COLO668 (cell line): ENCODE measurements at regions not wholly inside any gene's neighbourhood (a gene's known extent, or its start where the extent isn't known, plus 50 kb on each side); places are given as distances from the start of the nearest gene placed in this dataset.

Source experiments
- DNase-seq: peaks from one replicate; lab custom pipeline; 2025; ENCODE audit not compliant: unreplicated experiment; lab: John Stamatoyannopoulos, UW

GRCh38 chr6:18667612-18668011 is 280.5 kb downstream of the RNF144B start:
- no peak for DNase-seq

DNA sequence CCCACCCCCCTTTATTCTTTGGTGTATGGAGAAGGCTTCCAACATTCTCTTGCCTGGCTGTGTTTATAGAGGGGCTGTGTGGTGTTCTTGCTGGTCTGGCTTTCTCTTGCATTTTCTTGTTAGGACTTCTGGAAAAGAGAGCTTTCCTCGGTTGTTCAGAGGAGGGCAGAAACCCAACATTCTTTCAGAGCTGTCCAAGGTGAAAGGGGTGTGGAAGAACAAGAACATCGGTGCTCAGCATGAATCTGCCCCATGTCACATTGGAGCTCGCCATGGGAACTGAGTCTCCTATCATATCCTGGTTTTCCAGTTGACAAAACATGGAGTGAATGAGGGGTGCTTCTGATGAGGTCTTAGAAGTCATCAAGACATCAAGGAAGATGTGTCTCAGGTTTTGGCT is 281.8 kb downstream of the RNF144B start:
- no peak for DNase-seq

- DNase-seq = no peak
These were observed 285.7 kb downstream of the RNF144B start for GRCh38 chr6:18672852-18673251.

DNA sequence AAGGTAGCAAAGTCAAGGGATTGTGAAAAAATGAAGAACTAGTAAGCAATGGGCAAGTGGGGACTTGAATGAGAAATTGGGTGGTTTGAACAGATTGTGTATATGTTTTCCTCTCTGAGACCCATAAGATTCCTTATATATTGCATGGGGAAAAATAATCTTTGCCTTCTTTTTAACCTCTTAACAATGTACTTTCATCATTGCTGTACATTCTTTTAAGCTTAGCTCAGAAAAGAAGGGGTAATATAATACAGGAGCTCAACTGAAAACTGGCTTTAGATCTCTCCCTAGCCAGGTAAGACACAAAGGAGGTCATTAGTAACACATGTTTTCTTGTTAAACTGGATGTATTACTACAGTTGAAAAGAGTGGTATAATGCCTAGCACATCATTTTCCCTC is 287.2 kb downstream of the RNF144B start:
- no peak for DNase-seq

- no peak for DNase-seq
These were observed 288.7 kb downstream of the RNF144B start for GRCh38 chr6:18675881-18676280.

DNA sequence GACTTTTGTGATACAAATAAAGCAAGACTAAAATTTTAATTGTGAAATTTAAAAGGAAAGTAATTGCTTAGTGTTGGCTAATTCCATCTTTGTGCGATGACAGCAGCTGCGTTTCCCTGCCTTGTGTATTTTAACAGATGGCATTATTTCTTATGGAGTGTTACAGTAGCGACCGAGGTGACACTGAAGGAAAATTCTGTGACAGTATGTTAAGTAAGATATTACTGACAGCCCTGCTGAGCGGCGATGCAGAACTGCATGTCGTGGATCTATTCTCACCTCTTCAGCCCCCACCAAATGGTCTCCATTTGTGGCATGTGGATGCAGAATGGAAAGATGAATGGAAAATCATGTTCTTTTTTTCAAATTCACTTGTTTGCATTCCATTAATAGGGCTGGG is 289.4 kb downstream of the RNF144B start:
- no peak for DNase-seq

GRCh38 chr6:18680842-18681241 is 293.7 kb downstream of the RNF144B start:
- no peak for DNase-seq

DNA sequence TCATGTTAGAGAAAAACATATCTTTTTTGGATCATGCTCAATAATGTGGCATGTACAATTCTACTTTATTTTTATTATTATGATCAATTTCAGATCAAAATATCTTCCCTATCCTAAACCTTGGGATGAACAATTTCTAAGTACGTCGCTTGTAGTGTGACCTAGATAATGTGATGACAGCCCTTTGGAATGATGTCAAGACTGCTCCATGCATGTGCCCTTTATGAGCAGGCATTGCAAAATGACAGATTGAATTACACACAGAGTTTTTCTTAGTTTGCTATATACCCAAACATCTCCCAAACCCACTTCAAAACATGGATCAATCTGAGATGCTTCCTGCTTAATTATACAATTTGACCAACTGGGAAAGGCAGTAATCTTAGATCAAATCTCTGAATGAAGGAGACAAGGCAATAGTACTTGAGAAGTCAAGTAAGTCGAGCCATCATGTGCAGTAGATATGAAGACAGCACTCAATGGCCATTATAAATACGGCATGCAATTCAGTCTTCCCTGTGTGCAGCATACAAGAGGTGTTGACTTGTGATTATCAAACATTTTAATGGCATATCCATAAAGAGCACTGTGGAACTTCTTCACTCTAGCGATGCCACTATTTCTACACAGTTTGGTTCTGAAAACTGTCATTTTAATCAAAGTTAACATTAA is 294.8 kb downstream of the RNF144B start:
- no peak for DNase-seq

DNA sequence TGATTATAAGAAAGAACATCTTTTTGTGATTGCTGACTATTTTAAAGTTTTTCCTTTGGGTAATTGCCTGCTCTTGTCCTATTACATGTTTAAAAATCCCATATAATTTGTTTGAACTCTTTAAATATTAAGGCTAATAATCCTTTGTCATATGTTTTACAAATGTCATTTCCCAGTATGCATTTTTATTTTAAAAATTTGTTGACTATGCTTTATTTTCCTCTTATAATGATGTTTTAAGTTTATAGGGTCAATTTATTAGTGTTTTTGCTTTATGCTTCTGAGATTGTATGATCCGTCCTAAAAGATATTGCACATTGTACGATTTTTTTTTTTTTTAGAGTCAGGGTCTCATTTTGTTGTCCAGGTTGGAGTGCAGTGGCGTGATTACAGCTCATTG is 297.2 kb downstream of the RNF144B start:
- no peak for DNase-seq

- no peak for DNase-seq
These were observed 306.0 kb downstream of the RNF144B start for GRCh38 chr6:18692929-18693685.

GRCh38 chr6:18693881-18694280 is 306.7 kb downstream of the RNF144B start:
- DNase-seq = no peak

- no peak for DNase-seq
These were observed 316.4 kb downstream of the RNF144B start for GRCh38 chr6:18703546-18703945.

DNA sequence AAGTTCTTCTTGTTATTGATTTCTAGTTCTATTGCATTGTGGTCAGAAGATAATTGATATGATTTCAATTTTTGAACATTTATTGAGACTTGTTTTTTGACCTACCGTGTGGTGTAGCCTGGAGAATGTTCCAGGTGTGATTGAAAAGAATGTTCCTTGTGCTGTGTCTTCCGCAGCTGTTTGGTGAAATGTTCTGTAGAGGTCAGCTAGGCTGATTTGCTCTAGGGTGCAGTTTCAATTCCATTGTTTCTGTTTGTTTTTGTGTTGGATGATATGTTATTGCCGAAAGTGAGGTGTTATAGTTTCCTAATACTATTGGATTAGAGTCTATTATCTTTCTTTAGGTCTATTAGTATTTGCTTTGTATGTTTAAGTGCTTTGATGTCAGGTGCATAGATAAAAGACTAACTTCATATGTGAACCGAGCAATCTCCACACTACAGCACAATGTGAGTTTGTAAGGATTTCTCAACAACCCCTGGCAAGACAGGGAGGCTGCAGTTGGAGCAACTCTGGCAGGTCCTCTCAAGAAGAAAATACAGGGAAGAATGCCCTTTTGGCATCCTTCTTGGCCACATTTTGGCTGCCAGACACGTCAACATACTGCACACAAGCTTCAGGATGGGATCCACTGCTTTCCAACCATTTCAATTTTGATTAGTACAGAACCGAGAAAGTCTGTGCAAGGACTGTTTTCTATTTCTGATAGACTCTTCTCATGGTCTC is 320.7 kb downstream of the RNF144B start:
- no peak for DNase-seq

DNA sequence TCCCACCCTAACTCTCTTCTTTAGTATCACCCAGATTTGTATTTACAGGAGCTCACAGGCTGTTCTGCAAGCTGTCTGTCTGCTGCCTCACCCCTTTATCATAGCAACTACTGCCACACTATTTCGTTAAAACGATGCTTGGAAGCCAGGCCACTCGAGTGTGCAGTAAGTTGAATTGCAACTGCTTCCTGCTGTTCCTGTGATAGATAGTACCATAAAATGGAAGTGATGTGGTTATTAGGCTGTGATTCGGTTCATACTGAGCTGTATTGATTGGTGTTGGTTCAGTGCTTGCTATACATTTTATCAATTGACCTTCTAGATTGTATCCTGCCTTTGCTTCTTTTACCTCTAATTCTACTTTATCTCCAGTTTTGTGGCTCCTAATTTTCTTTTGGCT is 325.4 kb downstream of the RNF144B start:
- DNase-seq = no peak

DNA sequence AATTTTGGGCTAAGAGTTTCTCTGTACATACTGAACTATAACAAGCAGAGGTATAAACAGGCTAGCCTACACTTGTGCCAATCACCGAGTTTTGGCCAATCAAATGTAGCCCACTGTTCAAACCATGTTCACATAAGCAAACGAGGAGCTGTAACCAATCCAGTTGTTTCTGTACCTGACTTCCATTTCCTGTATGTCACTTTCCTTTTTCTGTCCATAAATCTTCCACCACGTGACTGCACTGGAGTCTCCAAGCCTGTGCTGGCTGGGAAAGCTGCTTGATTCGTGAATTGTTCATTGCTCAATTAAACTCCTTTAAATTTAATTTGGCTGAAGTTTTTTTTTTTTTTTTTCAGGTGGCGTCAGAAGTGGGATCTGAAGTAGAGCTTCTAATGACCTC is 332.9 kb downstream of the RNF144B start:
- DNase-seq = no peak

- no peak for DNase-seq
These were observed 336.9 kb downstream of the RNF144B start for GRCh38 chr6:18724056-18724455.

GRCh38 chr6:18725449-18725848 is 338.3 kb downstream of the RNF144B start:
- DNase-seq = no peak

DNA sequence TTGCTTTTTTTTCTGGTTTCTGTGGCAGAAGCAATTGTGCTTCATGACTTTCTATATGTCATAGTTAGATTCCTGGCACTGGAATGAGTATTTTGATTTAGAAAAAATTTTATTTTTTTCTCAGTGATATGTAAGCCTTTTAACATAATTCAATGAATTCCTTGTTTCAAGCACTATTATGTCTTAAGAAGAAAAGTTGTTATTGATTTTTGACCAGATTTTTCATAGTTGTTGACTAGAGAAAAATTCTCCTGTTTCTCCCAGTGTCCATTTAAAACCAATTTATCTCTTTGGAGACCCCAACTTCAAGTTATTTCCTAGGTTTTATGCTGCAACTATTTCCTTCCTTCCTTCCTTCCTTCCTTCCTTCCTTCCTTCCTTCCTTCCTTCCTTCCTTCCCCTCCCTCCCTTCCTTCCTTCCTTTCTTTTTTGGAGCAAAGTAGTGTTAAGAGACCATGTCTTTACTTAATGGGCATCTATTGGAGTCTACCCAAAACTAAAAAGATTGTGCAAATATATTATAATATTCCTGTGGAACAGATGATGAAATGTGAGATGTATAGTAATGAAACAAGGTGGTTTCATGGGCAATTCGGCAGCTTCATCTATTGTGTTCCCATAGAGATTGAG is 346.9 kb downstream of the RNF144B start:
- no peak for DNase-seq

GRCh38 chr6:18741741-18742140 is 354.6 kb downstream of the RNF144B start:
- DNase-seq = no peak

GRCh38 chr6:18742406-18742805 is 355.3 kb downstream of the RNF144B start:
- DNase-seq = no peak

- DNase-seq = no peak
These were observed 359.6 kb downstream of the RNF144B start for GRCh38 chr6:18746727-18747126.

DNA sequence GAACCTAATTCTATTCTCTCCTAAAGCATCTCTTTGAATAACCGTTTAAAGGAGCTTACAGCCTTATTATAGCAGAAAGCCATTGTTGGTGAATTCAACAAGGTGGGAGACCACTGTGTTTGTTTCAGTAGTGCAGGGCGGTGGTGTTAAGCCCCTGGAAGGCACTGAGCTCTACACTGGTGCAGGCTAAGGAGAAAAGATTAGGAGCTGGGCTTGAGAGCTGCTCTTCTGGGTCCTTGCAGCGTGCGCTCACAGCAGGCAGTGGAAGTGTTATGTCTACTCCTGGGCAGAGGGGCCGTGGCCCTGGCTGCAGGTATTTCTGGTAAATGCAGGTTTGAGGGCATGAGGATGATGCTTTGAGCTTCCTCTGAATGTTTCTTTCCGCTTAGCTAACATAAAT is 361.2 kb downstream of the RNF144B start:
- DNase-seq = no peak
